Activated T-helper 17 cell treated with anti-CD3 and anti-CD28 coated beads, Interleukin-2, amount 50 U/mL, for 72 hours (primary cell): ENCODE measurements at regions not wholly inside any gene's neighbourhood (a gene's known extent, or its start where the extent isn't known, plus 50 kb on each side); places are given as distances from the start of the nearest gene placed in this dataset.

Experiments
- ATAC-seq: fragments of 150-1000 bp; cut with Tn5 transposase; replicated peaks from 2 replicates; pipeline ENCODE4 v1.10.0; 2021; ENCODE audit warnings: mild to moderate bottlenecking, moderate library complexity
- H3K27ac Mint-ChIP-seq: one replicate; pipeline ENCODE4 v1.8.0; 2022; ENCODE audit warnings: mixed read lengths
- H3K27me3 Mint-ChIP-seq: one replicate; pipeline ENCODE4 v1.8.0; 2022; ENCODE audit warnings: mixed read lengths
- H3K36me3 Mint-ChIP-seq: one replicate; pipeline ENCODE4 v1.8.0; 2022; ENCODE audit warnings: low read depth, mild to moderate bottlenecking, mixed read lengths
- H3K4me1 Mint-ChIP-seq: one replicate; pipeline ENCODE4 v1.8.0; 2022; ENCODE audit warnings: mixed read lengths
- H3K4me3 Mint-ChIP-seq: one replicate; pipeline ENCODE4 v1.8.0; 2022; ENCODE audit warnings: mild to moderate bottlenecking, mixed read lengths
- H3K9me3 Mint-ChIP-seq: one replicate; pipeline ENCODE4 v1.8.0; 2022; ENCODE audit warnings: mixed read lengths

DNA sequence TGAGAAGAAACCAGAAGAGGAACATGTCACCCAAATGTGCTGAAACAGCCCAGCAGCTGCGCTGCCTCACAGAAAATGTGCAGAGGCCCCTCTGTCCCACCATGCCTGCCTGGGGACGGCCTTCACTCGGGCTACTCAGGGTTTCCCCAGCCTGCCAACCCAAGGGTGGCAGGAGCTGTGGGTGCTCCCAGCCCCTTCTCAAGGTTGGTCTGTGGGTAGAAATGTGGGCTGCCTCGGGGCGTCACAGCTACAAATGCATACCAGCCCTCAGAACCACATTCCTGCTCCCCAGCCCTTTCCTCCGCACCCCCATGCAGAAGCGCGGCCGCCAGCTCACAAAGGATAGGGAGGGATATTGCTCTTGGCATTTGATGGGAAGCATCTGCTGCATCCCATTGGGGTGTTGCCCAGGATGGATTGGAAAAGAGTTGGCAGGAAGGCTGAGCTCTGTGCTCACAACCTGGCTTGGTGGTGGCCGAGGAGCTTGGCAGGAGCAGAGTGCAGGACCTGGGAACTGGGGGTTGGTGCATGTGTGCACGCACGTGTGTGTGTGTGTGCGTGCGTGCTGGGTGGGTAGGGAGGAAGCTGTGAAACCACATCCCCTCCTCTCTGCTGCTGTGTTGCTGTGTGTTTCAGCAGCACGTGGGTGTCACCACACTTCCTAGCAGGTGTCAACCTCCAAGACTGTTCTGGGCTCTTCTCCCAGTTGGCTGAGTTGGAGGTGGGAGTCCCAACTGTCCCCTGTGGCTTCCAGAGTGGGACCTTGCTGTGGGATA, 304.4 kb downstream of the SEC14L1 start:
- peak overlapping the region; percentile 94 for H3K4me3 Mint-ChIP-seq

DNA sequence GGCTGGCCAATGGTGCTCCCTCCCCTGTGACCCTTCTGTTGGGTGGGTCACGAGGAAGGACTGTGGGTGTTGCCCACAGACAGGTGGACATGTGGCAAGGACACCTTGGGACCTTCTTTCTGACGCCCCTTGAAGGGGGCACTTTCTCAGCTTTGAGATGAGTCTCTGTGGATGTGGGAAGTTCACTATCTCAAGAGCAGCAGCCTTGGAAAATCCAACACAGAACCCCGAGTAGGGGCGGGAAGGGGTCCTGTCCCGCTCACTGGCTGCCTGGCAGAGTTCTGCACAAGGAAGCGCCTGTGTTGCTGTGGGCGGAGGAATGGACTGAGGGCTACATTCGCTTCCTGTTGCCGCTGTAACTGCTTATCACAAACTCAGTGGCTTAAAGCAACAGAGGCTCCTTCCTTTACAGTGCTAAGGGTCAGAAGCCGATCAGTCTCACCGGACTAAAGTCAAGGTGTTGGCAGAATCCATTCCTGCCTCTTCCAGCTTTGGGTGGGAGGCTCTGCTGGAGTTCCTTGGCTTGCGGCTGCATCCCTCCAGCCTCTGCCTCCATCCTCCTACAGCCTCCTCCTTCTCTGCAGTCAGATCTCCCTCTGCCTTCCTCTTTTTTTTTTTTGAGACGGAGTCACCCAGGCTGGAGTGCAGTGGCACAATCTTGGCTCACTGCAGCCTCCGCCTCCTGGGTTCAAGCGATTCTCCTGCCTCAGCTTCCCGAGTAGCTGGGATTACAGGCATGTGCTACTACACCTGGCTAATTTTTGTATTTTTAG, 305.2 kb downstream of the SEC14L1 start:
- H3K27ac Mint-ChIP-seq = peak overlapping the region; percentile 95
- ATAC-seq = peak; percentile 32
- H3K9me3 Mint-ChIP-seq = no peaks in the 10 kb centered on the region
- peaks cover 57% of the 10 kb centered on the region for H3K4me1 Mint-ChIP-seq
- H3K4me3 Mint-ChIP-seq = peak overlapping the region; percentile 94
- no peaks in the 10 kb centered on the region for H3K27me3 Mint-ChIP-seq
- peaks cover 83% of the 10 kb centered on the region for H3K36me3 Mint-ChIP-seq

More for the DNA sequence above, 304.4 kb downstream of the SEC14L1 start:
- Mint-ChIP-seq H3K9me3 (no peaks in the 10 kb centered on the region), H3K27ac (peak overlapping the region; percentile 95), H3K27me3 (no peaks in the 10 kb centered on the region), H3K36me3 (peaks cover 75% of the 10 kb centered on the region), H3K4me1 (peaks cover 62% of the 10 kb centered on the region)
- peak; percentile 63 for ATAC-seq

DNA sequence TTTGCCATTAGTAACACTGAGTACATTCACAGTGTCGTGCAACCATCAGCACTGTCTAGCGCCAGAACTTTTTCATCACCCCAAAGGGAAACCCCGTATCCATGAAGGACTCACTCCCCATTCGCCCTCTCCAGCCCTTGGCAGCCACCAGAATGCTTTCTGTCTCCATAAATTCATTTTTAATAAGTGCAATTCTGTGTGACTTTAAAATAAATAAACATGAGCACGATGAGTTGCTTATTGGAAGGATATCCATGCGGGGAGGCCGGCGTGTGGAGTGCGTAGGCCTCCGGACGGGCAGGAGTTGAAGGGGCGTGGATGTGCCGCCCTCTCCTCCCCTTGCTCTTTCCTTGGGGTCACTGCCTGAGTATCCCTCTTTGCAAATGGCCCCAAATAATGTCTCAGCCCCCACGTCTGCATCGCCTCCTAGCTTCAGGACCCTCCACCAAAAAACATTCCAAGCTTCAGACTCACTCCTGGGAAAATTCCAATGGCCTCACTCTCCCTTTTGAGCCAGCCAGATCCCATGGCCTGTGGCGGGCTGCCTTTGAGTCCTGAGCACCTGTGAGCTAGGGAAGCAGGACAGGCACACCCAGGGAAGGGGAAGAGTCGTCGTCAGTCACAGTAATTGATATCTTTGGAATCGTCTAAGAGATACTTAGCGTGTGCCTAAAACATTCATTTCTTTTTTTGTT, 306.3 kb downstream of the SEC14L1 start:
- Mint-ChIP-seq H3K9me3 (no peaks in the 10 kb centered on the region), H3K4me3 (peak overlapping the region; percentile 94), H3K4me1 (peaks cover 47% of the 10 kb centered on the region), H3K27me3 (no peaks in the 10 kb centered on the region), H3K36me3 (peaks cover 86% of the 10 kb centered on the region), H3K27ac (peak overlapping the region; percentile 95)
- no peak for ATAC-seq

DNA sequence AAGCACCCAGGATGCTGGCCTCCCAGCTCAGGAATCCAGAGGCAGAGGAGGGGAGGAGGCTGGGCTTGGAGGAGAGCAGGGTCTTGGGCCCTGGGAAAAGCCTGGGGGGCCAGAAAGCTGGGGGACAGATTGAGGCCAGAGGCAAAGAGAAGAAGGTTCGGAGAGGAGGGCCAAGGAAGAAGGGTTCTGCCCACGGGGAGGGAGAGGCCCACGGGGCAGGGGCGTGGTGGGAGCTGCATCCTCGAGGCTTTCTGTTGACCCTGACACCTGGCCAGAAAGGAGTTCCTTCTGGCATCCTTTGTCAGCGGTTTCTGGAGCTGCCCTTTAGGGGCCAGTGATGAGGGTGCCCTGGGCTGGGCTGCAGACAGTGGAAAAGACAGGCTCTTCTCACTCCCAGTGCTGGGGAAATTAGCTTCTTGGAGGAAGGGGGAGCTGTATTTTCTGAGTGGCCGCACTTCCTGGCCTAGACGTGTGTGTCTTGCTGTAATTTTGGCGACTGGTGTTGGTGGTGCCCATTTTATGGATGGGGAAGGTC, 308.7 kb downstream of the SEC14L1 start:
- H3K27me3 Mint-ChIP-seq = no peaks in the 10 kb centered on the region
- H3K36me3 Mint-ChIP-seq = peaks cover 93% of the 10 kb centered on the region
- ATAC-seq = no peak
- peak overlapping the region; percentile 96 for H3K27ac Mint-ChIP-seq
- peaks cover 30% of the 10 kb centered on the region for H3K4me1 Mint-ChIP-seq
- peak overlapping the region; percentile 94 for H3K4me3 Mint-ChIP-seq
- no peaks in the 10 kb centered on the region for H3K9me3 Mint-ChIP-seq

DNA sequence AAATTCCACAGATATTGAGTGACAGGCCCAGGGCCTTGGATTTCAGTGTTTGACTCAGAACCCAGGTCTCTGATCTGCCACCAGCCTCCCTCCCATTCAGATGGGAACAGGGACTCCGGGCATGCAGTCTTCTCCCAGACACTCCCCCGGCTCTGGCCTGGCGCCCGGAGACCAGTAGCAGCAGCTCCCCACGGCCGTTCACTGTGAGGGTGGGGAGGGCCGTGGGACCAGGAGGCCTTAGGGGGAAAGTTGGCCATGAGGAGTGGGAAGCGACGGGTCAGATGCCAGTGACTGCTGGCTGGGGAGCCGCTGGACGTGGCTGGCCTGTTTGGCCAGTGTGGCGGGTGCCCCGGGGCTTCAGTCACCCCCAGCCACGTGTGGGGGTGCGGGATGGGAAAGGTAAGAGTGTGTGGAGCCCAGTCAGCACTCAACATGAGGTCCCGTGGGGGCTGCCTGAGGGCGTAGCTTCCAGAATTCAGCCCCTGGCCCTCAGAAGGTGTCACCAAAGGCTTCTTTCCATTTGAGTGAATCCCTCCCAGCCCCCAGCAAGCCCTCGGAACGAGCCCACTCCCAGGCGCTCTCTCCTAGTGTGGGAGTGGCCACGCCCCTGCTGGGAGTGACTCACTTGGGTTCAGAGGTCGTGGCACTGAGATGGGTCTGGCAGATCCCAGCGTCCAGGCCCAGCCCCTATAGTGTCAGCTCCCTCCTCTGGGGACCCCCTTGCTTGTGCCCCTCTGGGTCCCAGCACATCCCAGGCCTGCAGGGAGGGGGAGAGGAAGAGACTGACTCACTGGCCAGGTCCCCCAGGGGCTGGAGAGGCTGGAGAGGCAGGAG, 309.4 kb downstream of the SEC14L1 start:
- no peaks in the 10 kb centered on the region for H3K9me3 Mint-ChIP-seq
- no peaks in the 10 kb centered on the region for H3K27me3 Mint-ChIP-seq
- H3K4me1 Mint-ChIP-seq = peaks cover 28% of the 10 kb centered on the region
- peak overlapping the region; percentile 96 for H3K27ac Mint-ChIP-seq
- peak; percentile 57 for ATAC-seq
- H3K4me3 Mint-ChIP-seq = peak overlapping the region; percentile 94
- peaks cover 93% of the 10 kb centered on the region for H3K36me3 Mint-ChIP-seq

DNA sequence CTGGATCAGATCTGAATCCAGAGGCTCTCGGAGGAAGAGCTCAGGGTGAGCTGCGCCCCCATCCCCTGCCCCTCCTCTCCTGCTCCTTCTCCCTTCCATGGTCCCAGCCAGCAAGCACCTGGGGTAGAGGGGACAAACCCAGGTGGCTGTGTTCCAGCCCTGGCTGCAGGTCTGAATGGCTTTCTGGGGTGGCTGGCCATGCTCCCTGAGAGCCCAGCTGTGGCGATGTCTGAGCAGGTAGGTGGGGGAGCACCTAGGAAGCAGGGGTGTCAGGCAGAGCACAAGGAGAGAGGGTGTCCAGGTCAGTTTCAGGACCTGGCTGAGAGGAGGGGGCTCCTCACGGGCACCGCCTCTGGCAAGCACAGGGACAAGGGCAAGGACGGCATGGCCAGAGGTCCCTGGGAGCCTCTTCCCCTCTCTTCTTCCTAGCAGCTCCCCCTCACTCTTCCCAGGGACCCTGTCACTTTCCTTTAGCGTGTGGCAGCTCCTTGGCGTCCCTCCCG, 310.0 kb downstream of the SEC14L1 start:
- peak overlapping the region; percentile 94 for H3K4me3 Mint-ChIP-seq
- H3K4me1 Mint-ChIP-seq = peaks cover 28% of the 10 kb centered on the region
- ATAC-seq = no peak
- no peaks in the 10 kb centered on the region for H3K27me3 Mint-ChIP-seq
- H3K27ac Mint-ChIP-seq = peak overlapping the region; percentile 96
- H3K9me3 Mint-ChIP-seq = no peaks in the 10 kb centered on the region
- peaks cover 93% of the 10 kb centered on the region for H3K36me3 Mint-ChIP-seq

DNA sequence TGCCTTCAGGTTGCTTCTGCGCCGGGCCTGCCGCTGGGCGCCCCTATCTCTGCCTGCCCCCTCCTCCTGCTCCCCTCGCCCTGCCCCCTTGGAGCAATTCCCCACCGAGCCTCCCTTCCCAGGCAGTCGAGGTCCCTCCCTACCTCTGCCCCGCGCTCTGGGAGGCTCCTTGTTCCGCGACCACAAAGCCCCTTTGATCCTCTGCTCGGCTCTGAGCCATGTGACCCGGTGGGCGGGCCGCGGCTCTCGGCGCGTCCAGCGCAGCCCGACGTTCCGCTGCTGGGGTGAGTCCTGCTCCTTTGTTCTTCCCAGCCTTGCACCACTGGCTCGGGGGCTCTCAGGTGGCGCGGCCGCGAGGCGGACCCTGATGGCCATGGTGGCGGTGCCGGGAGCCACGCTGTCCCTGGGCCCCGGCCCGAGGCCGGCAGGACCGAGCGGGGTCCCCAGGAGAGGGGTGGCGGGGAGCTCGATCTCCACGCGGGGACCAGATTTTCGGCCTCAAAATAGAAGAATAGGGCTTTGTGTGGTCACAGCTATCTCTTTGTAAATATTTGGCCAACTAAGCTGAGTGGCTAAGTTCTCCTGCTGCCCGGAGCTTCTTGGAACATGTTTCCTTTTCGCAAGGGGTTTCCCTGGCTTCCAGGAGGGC, 310.6 kb downstream of the SEC14L1 start:
- peak; percentile 63 for ATAC-seq
- H3K27ac Mint-ChIP-seq = peak overlapping the region; percentile 96
- H3K4me3 Mint-ChIP-seq = peak overlapping the region; percentile 94
- H3K27me3 Mint-ChIP-seq = no peaks in the 10 kb centered on the region
- H3K9me3 Mint-ChIP-seq = no peaks in the 10 kb centered on the region
- H3K36me3 Mint-ChIP-seq = peaks cover 93% of the 10 kb centered on the region
- peaks cover 23% of the 10 kb centered on the region for H3K4me1 Mint-ChIP-seq

DNA sequence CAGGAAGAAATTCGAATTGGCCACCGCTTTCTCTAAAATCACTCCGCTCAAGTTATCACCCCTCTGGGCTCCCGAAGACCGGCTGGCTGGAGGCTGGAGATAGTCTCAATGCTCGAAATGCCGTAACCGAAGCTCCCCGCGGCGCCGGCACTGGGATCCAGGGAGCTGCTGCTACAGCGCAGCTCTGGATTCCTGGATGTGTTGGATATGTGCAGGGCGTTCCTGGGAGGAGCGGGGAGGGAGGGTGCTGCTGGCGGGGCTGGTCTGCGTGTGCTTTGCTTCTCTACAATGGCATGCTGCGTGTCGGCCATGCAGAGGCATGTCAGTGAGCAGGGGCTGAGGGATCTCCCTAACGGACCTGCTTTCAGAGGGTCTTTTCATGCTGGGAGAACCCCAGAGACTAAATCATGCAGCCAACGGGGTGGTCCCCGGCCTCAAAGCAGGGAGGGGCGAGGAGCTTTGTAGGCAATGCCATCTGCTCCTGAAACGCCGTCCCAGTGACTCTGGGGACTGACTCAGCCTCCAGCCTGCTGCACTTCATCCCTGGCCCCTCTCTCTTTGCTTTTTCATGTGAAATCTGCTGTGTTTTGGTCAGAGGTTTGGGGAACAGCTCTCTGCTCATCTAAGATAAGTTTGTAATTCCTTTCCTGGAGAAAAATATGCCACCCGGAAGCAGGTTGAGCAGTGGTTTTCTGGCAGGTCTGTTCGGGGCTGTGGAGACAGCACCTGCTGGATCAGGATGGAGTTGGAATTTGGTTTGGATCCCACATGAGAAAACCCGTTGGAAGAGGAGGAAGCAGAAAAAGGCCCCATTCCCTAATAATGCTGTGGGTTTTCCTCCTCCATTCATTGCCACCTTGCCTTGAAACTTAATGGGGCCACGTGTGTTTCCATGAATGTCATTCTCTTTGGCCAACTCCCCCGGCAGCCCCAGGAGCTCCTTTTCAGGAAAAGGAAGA, 311.4 kb downstream of the SEC14L1 start:
- H3K4me3 Mint-ChIP-seq = peak overlapping the region; percentile 94
- no peaks in the 10 kb centered on the region for H3K27me3 Mint-ChIP-seq
- H3K27ac Mint-ChIP-seq = peak overlapping the region; percentile 96
- no peaks in the 10 kb centered on the region for H3K9me3 Mint-ChIP-seq
- H3K36me3 Mint-ChIP-seq = peaks cover 93% of the 10 kb centered on the region
- no peak for ATAC-seq
- peaks cover 17% of the 10 kb centered on the region for H3K4me1 Mint-ChIP-seq

DNA sequence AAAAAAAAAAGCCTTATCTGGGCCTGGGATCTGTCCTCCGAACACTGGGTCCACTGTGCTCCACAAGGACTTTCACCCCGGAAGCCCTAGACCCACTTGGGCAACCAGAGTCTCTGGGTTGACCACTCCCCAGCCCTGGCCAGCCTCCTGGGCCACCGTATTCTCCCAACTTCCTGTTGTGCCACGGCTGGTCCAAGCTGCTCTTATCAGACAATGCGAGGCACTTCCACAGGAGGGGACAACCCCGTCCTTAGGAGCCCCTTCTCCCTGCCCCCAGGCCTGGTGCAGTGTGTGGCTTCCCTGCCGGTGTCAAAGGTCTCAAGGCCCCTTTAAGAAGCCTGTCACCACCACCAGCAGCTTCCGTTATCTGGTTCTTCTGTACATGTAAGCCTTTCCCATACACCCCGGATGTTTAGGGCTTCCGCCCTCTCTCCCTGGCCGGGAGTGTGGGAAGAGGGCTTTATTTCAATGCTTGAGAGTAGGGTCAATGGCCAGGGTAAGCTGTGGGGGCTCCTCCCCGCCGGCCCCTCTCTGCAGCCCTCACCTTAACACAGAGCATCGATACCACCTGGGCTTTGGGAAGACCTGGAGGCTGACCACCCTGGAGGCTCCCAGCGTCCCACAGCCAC, 313.0 kb downstream of the SEC14L1 start:
- Mint-ChIP-seq H3K4me1 (peaks cover 21% of the 10 kb centered on the region), H3K9me3 (no peaks in the 10 kb centered on the region), H3K36me3 (peaks cover 100% of the 10 kb centered on the region), H3K27ac (peak overlapping the region; percentile 96), H3K4me3 (peak overlapping the region; percentile 94), H3K27me3 (no peaks in the 10 kb centered on the region)
- ATAC-seq = peak; percentile 17

DNA sequence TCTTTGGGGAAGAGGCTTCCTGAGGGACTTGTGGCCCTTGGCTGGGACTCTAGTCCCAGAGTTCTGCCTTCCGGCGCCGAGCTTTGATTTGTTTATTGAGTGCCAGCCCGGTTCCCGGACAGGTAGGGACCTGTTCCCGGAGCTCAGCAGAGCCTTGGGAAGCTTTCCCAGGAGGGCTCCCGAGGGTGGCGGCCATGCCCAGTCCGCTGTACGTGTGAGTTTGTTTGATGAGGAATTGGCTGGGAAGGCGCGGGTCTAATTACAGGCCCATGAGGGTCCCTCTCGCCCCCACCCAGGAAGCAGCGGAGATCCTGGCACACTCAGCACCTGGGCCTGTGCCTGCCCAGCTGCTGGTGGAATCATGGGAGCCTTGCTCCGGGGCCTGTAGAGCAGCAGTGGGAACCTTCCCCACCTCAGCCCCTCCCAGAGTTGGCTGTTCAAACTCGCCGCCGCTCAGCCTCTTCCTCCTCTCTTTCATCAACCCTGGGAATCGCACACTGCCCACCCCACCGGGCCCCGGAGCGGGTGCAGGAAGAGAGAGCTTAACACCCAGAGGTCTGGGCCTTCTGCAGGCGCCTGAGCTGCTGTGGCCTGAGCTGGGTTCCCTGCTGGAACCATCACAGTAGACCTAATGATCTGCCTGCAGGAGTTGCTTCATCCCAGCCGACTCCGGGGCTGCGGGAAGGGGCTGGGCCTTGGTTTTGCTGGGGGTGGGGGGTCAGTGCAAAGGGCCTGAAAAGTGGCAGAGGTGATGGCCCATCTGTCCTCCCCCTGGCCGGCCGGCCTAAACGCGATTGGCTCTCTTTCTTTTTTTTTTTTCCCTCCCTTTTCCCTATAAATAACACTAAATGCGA, 313.7 kb downstream of the SEC14L1 start:
- Mint-ChIP-seq H3K4me3 (peak overlapping the region; percentile 94), H3K4me1 (peaks cover 20% of the 10 kb centered on the region), H3K9me3 (no peaks in the 10 kb centered on the region), H3K27ac (peak overlapping the region; percentile 96), H3K27me3 (no peaks in the 10 kb centered on the region), H3K36me3 (peaks cover 100% of the 10 kb centered on the region)
- no peak for ATAC-seq

DNA sequence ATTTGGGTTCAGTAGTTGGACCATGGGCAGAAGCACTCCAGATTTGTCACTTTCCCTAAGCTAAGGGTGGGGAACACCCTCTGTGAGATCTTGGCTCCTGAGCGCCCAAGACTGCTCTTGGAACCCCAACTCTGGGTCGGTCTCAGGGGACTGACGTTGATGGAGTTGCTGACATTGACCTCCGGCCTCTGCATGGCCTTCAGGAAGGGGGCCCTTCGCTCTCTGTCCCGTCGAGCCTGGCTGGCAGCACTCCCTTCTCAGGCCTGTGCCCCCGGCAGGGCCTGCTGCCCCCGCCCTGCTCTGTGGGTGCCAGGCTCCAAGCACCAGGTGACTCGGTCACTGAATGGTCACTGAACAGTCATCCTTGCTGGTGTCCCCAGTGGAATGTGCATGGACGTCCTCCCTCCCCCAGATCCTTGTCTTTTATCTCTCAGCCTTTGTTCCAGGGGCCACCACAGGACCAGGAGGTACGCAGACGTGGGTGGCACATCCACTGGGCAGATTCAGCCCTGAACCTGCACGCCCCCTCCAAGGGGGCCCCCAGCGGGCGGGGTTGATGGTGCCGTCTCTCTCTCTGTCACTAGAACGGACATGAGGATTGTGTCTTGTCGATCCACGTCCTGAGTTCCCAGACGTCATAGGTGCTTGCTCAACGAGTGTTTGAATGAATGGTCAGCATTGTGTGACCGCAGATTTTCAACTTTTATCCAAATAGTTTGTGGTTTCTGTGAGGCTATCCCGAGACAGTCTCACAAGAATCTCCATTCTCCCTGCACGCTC, 314.5 kb downstream of the SEC14L1 start:
- Mint-ChIP-seq H3K36me3 (peaks cover 100% of the 10 kb centered on the region), H3K4me3 (peak overlapping the region; percentile 94), H3K9me3 (no peaks in the 10 kb centered on the region), H3K4me1 (peaks cover 25% of the 10 kb centered on the region), H3K27ac (peak overlapping the region; percentile 96), H3K27me3 (no peaks in the 10 kb centered on the region)
- no peak for ATAC-seq
